Fibroblast of peridontal ligament (primary cell): ENCODE measurements at regions not wholly inside any gene's neighbourhood (a gene's known extent, or its start where the extent isn't known, plus 50 kb on each side); places are given as distances from the start of the nearest gene placed in this dataset.

Experiments
- DNase-seq: peaks from one replicate; pipeline ENCODE4 v3.0.0-alpha.2; 2010; ENCODE audit errors: extremely low read depth

GRCh38 chr1:203926025-203926540, 64.7 kb downstream of the SNRPE start:
- DNase-seq, result peak; percentile 58

GRCh38 chr1:203929741-203930309, 68.4 kb downstream of the SNRPE start:
- DNase-seq, result no peak

GRCh38 chr1:203930342-203930741, 68.9 kb downstream of the SNRPE start:
- no peak for DNase-seq

GRCh38 chr1:203931953-203932352, 70.6 kb downstream of the SNRPE start:
- no peak for DNase-seq

- no peak for DNase-seq
These were observed 71.2 kb downstream of the SNRPE start for GRCh38 chr1:203932556-203932955.

GRCh38 chr1:203934027-203934426, 72.6 kb downstream of the SNRPE start:
- no peak for DNase-seq

- peak; percentile 35 for DNase-seq
These were observed 73.3 kb downstream of the SNRPE start for GRCh38 chr1:203934651-203935050.

- DNase-seq, result no peak
These were observed 73.9 kb downstream of the SNRPE start for GRCh38 chr1:203935321-203935720.

- DNase-seq, result no peak
These were observed 76.4 kb downstream of the SNRPE start for GRCh38 chr1:203937678-203938330.

GRCh38 chr1:203944651-203945404, 83.4 kb downstream of the SNRPE start:
- no peak for DNase-seq

GRCh38 chr1:203954293-203954692, 92.9 kb downstream of the SNRPE start:
- no peak for DNase-seq

- DNase-seq, result no peak
These were observed 93.6 kb downstream of the SNRPE start for GRCh38 chr1:203954788-203955552.

GRCh38 chr1:203968761-203969160, 104.2 kb upstream of the SOX13 start:
- DNase-seq, result no peak

- no peak for DNase-seq
These were observed 103.1 kb upstream of the SOX13 start for GRCh38 chr1:203969846-203970245.

GRCh38 chr1:203985044-203985443, 87.9 kb upstream of the SOX13 start:
- DNase-seq, result no peak

GRCh38 chr1:203985676-203986075, 87.2 kb upstream of the SOX13 start:
- no peak for DNase-seq

GRCh38 chr1:203986887-203987461, 85.9 kb upstream of the SOX13 start:
- DNase-seq, result no peak

GRCh38 chr1:203990118-203990517, 82.8 kb upstream of the SOX13 start:
- DNase-seq, result no peak

GRCh38 chr1:203992440-203992839, 80.5 kb upstream of the SOX13 start:
- peak; percentile 4 for DNase-seq

- no peak for DNase-seq
These were observed 79.7 kb upstream of the SOX13 start for GRCh38 chr1:203993256-203993655.

- DNase-seq, result no peak
These were observed 77.7 kb upstream of the SOX13 start for GRCh38 chr1:203995228-203995627.

- peak; percentile 5 for DNase-seq
These were observed 76.8 kb upstream of the SOX13 start for GRCh38 chr1:203996126-203996525.
